Left ventricle myocardium inferior (tissue), 1 donor: ENCODE measurements at regions not wholly inside any gene's neighbourhood (a gene's known extent, or its start where the extent isn't known, plus 50 kb on each side); places are given as distances from the start of the nearest gene placed in this dataset.

ENCODE experiments used
- DNase-seq: peaks from one replicate; pipeline ENCODE4 v3.0.0-alpha.2; 2020
- H3K27ac ChIP-seq: fragments of 200-600 bp; replicated peaks from 2 replicates; pipeline ENCODE4 v1.8.0; 2021
- H3K27me3 ChIP-seq: fragments of 200-600 bp; 2 replicates; pipeline ENCODE4 v1.8.0; 2021; ENCODE audit warnings: low read depth
- H3K36me3 ChIP-seq: fragments of 200-600 bp; 2 replicates; pipeline ENCODE4 v1.8.0; 2021
- H3K4me1 ChIP-seq: fragments of 200-600 bp; 2 replicates; pipeline ENCODE4 v1.8.0; 2021
- H3K4me3 ChIP-seq: fragments of 200-600 bp; 2 replicates; pipeline ENCODE4 v1.8.0; 2021; ENCODE audit warnings: mild to moderate bottlenecking, moderate library complexity
- H3K9me3 ChIP-seq: fragments of 200-600 bp; replicated peaks from 2 replicates; pipeline ENCODE4 v1.8.0; 2021
- CTCF ChIP-seq: fragments of 200-600 bp; IDR thresholded peaks from 2 replicates; pipeline ENCODE4 v1.8.0; 2021; ENCODE audit warnings: antibody characterized with exemption, mild to moderate bottlenecking, borderline replicate concordance
- intact Hi-C: fragments of 100-400 bp; cut with micrococcal nuclease; formaldehyde crosslinking; loops from one replicate; pipeline ENCODE4 v1.11.0; 2022
- donor health status: DM: no; HTN: yes; CAD: no; lungs with severe emphysema.

- H3K27ac ChIP-seq, result no peak overlapping the region
- no peaks in the 10 kb centered on the region for H3K9me3 ChIP-seq
- no peaks in the 10 kb centered on the region for H3K36me3 ChIP-seq
- no peak for DNase-seq
- intact Hi-C loops, result no loop called here
- TF ChIP-seq CTCF, result no peak
- no peaks in the 10 kb centered on the region for H3K27me3 ChIP-seq
- H3K4me1 ChIP-seq, result no peaks in the 10 kb centered on the region
- no peak overlapping the region for H3K4me3 ChIP-seq
Measured at GRCh38 chr7:13078105-13078504, 390.7 kb downstream of the ARL4A start.

DNA sequence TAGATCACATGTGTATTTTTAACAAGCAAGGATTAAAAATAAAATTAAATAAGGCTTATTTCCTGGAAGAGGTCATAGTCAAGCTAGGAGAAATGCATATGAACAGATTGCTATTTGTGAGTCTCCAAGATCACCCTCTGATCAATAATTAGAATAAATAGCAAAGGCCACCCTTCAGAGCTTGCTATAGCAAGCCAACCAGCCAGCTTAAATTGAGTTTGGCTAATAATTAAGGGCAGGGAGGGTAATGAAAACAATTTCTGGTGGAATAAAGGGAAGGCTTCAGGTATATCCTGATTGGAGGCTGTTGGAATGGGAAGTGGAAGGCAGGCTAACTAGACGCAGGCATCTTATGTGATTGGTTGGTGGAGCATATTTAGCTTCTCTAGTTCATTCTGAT lies 403.5 kb downstream of the ARL4A start:
- Histone ChIP-seq H3K9me3 (no peaks in the 10 kb centered on the region), H3K4me1 (peaks cover 9% of the 10 kb centered on the region), H3K27ac (no peak overlapping the region), H3K36me3 (no peaks in the 10 kb centered on the region), H3K4me3 (no peak overlapping the region), H3K27me3 (no peaks in the 10 kb centered on the region)
- TF ChIP-seq CTCF, result no peak
- DNase-seq, result no peak
- intact Hi-C loops, result no loop called here

- Histone ChIP-seq H3K4me3 (no peak overlapping the region), H3K9me3 (no peaks in the 10 kb centered on the region), H3K27me3 (no peaks in the 10 kb centered on the region), H3K4me1 (peaks cover 9% of the 10 kb centered on the region), H3K36me3 (no peaks in the 10 kb centered on the region), H3K27ac (no peak overlapping the region)
- intact Hi-C loops, result no loop called here
- no peak for DNase-seq
- no peak for TF ChIP-seq CTCF
Measured at GRCh38 chr7:13091974-13092707, 404.7 kb downstream of the ARL4A start.

DNA sequence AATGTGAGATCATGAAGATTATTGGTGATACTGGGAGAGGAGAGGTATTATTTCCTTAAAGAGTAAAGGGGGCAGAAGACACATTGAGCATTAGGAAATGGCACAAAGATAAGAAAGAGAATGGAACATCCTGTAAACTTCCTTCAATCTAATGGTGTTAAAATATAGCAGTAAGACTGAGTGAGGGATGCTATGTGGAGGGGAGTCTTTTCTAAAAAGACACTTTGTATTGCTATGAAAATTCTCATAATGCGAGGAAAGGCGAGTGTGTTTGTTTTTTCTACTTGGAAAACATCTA lies 405.2 kb downstream of the ARL4A start:
- intact Hi-C loops, result no loop called here
- no peaks in the 10 kb centered on the region for H3K27me3 ChIP-seq
- H3K4me3 ChIP-seq, result no peak overlapping the region
- no peaks in the 10 kb centered on the region for H3K9me3 ChIP-seq
- no peaks in the 10 kb centered on the region for H3K36me3 ChIP-seq
- H3K27ac ChIP-seq, result no peak overlapping the region
- peaks cover 9% of the 10 kb centered on the region for H3K4me1 ChIP-seq
- TF ChIP-seq CTCF, result no peak
- no peak for DNase-seq

DNA sequence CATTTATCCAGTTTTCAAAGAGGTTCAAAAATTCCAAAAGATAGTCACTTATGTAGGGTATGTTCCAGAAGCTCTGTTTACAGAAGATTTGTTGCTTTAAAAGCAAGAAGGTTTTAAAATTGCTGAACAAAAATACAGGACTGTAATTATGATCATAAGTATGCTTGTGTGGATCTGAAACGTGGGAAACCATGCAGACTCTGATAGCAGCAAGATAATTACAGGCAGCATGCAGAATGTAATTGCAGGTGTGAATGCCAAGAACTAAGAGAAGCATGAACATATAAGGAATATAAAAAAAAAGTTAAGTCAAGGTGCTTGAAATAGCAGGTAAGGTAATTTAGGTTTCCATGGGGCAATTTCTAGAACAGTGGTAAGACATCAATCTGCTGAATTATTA lies 405.7 kb downstream of the ARL4A start:
- intact Hi-C loops, result no loop called here
- Histone ChIP-seq H3K27me3 (no peaks in the 10 kb centered on the region), H3K27ac (no peak overlapping the region), H3K9me3 (no peaks in the 10 kb centered on the region), H3K4me3 (no peak overlapping the region), H3K36me3 (no peaks in the 10 kb centered on the region), H3K4me1 (peaks cover 9% of the 10 kb centered on the region)
- DNase-seq, result no peak
- no peak for TF ChIP-seq CTCF
